K562 (cell line): ENCODE measurements at regions not wholly inside any gene's neighbourhood (a gene's known extent, or its start where the extent isn't known, plus 50 kb on each side); places are given as distances from the start of the nearest gene placed in this dataset.
A peak's percentile ranks its signal among the peaks of the same experiment; 100 is the strongest.

Source experiments
- ATAC-seq: fragments of 200-7000 bp; cut with Tn5 transposase; 3 replicates; pipeline ENCODE4 v1.9.1; 2020; ENCODE audit warnings: moderate library complexity
- BruUV-seq: library from RNA; stranded (reverse); fragments of 400-500 nt; replicated peaks from 2 replicates; lab custom pipeline; 2021; lab: Mats Ljungman, UMichigan
- CTCF ChIA-PET: fragments of 300-600 bp; formaldehyde crosslinking; extraction: SDS; loops from one replicate; lab custom pipeline; 2021; ENCODE audit warnings: low intra/inter-chr PET ratio; lab: Yijun Ruan, JAX
- POLR2A ChIA-PET: fragments of 300-600, 350-650 bp; sonication (Branson Sonifier 250); formaldehyde crosslinking; extraction: SDS; loops from one replicate; lab custom pipeline; 2021; ENCODE audit warnings: antibody characterized with exemption, inconsistent platforms; lab: Yijun Ruan, JAX
- DNase-seq, 4 experiments: peaks; one replicate each; pipeline versions ENCODE4 v3.0.0 to v3.0.0-alpha.2; 2011 to 2018; ENCODE audit warnings: low spot score in 3 of 4, mixed read lengths in 3 of 4; ENCODE audit errors: extremely low read depth in 1 of 4
- FAIRE-seq: peaks from 2 replicates; lab custom pipeline; 2011; peaks lifted over from hg19 to GRCh38; lab: Jason Lieb, UNC
- H2AFZ ChIP-seq: 2 replicates; pipeline ENCODE4 v1.6.0; 2011; ENCODE audit warnings: low read depth, low read length, control low read depth, inconsistent platforms
- H3K27ac ChIP-seq: fragments of 200-600 bp; 3 replicates; pipeline ENCODE4 v1.8.0; 2011; ENCODE audit warnings: low read depth, mild to moderate bottlenecking, control low read depth, inconsistent platforms, low read length, moderate library complexity, mixed read lengths; ENCODE audit errors: extremely low read depth
- H3K27me3 ChIP-seq, 2 experiments: fragments of 300-600 bp in 1 of 2; 2 replicates in 1 of 2; 3 replicates in 1 of 2; pipeline versions ENCODE4 v1.6.0 to v1.8.0; 2011; ENCODE audit warnings: inconsistent platforms in 2 of 2, low read length in 2 of 2, mild to moderate bottlenecking in 1 of 2, mixed read lengths in 1 of 2, moderate library complexity in 1 of 2; ENCODE audit not compliant: control insufficient read depth in 2 of 2, insufficient read depth in 2 of 2
- H3K36me3 ChIP-seq: fragments of 300-600 bp; 3 replicates; pipeline ENCODE4 v1.8.0; 2011; ENCODE audit warnings: mild to moderate bottlenecking, low read length, inconsistent platforms; ENCODE audit not compliant: control insufficient read depth, insufficient read depth
- H3K4me1 ChIP-seq, 2 experiments: fragments of 200-600 bp in 1 of 2; replicated peaks in 1 of 2; 2 replicates in 1 of 2; 3 replicates in 1 of 2; pipeline versions ENCODE4 v1.5.1 to v1.8.0; 2011; ENCODE audit warnings: inconsistent platforms in 2 of 2, low read length in 2 of 2, mild to moderate bottlenecking in 1 of 2, mixed read lengths in 1 of 2, moderate library complexity in 1 of 2; ENCODE audit not compliant: control insufficient read depth in 2 of 2, insufficient read depth in 2 of 2
- H3K4me2 ChIP-seq: 2 replicates; pipeline ENCODE4 v1.6.1; 2011; ENCODE audit warnings: low read length, control low read depth, inconsistent platforms, mixed read lengths; ENCODE audit not compliant: insufficient read depth
- H3K4me3 ChIP-seq: fragments of 200-600 bp; sonication (generic), shearing (Covaris generic); 2 replicates; pipeline ENCODE4 v1.5.1; 2016; ENCODE audit warnings: control low read depth, inconsistent platforms
- H3K79me2 ChIP-seq: fragments of 200-600 bp; 3 replicates; pipeline ENCODE4 v1.8.0; 2011; ENCODE audit warnings: low read length, inconsistent platforms; ENCODE audit not compliant: control insufficient read depth, insufficient read depth
- H3K9ac ChIP-seq, 2 experiments: 2 replicates each; pipeline versions ENCODE4 v1.6.0 to v1.6.1; 2011; ENCODE audit warnings: low read depth in 2 of 2, low read length in 2 of 2, control low read depth in 1 of 2, inconsistent platforms in 1 of 2, mild to moderate bottlenecking in 1 of 2, mixed read lengths in 1 of 2; ENCODE audit not compliant: insufficient read depth in 1 of 2
- H3K9me1 ChIP-seq: one replicate; pipeline ENCODE4 v1.6.0; 2011; ENCODE audit warnings: inconsistent platforms, mild to moderate bottlenecking, low read length, moderate library complexity; ENCODE audit not compliant: control insufficient read depth, insufficient read depth
- H3K9me3 ChIP-seq: replicated peaks from 2 replicates; pipeline ENCODE4 v1.5.1; 2011; ENCODE audit warnings: low read depth, low read length, inconsistent platforms; ENCODE audit not compliant: control insufficient read depth, insufficient read depth
- H4K20me1 ChIP-seq: replicated peaks from 2 replicates; pipeline ENCODE4 v1.6.1; 2011; ENCODE audit warnings: low read length, inconsistent platforms, mixed read lengths; ENCODE audit not compliant: control insufficient read depth, insufficient read depth
- DEAF1 ChIP-seq: fragments of 450-650 bp; formaldehyde crosslinking; IDR thresholded peaks from 2 replicates; pipeline ENCODE4 v1.4.0; 2020; ENCODE audit warnings: mild to moderate bottlenecking, moderate library complexity
- RBM25 ChIP-seq: fragments of 200-400 bp; formaldehyde crosslinking; IDR thresholded peaks from 2 replicates; pipeline ENCODE4 v1.6.1; 2018; ENCODE audit warnings: low read length, low read depth, moderate library complexity; ENCODE audit not compliant: severe bottlenecking
- WGBS: fragments of 100-300 bp; shearing (Covaris generic); methylation state at CpG from one replicate; pipeline ENCODE4 v1.1.6; 2016; ENCODE audit warnings: low coverage, mixed read lengths; ENCODE audit not compliant: insufficient coverage; ENCODE audit errors: missing lambda C conversion rate; 5-methylcytosine and 5-hydroxymethylcytosine counted together
- in situ Hi-C: fragments of 300-500 bp; cut with MboI; formaldehyde crosslinking; loops from 4 replicates; pipeline ENCODE4 v1.15.0; 2018; ENCODE audit warnings: inconsistent platforms, mixed read lengths
- intact Hi-C: fragments of 100-400 bp; cut with micrococcal nuclease; formaldehyde crosslinking; loops from 2 replicates; pipeline ENCODE4 v1.14.2; 2022

- H3K27ac ChIP-seq = no peak overlapping the region
- BruUV-seq = no TSS peak
- in situ Hi-C loops = no loop called here
- FAIRE-seq = no peak
- no peak overlapping the region for H3K9ac ChIP-seq
- POLR2A ChIA-PET = interaction anchor here (1.0 kb wide), 1 partner anchor 31 kb away, joined by 3 read pairs; no protein-coding TSS in a partner anchor
- no peak for DNase-seq
- no peaks in the 10 kb centered on the region for H3K9me1 ChIP-seq
- H3K9me3 ChIP-seq = no peaks in the 10 kb centered on the region
- WGBS = 6% methylated on average over 3 of the region's 3 CpGs
- no peak for ATAC-seq
- H3K79me2 ChIP-seq = no peaks in the 10 kb centered on the region
- no peak overlapping the region for H3K4me2 ChIP-seq
- no peaks in the 10 kb centered on the region for H3K36me3 ChIP-seq
- peak; percentile 80 for TF ChIP-seq RBM25
- no peak for TF ChIP-seq DEAF1 (CRISPR knock-in tag)
- TF ChIP-seq, all 486 proteins: peak for 1
- Histone ChIP-seq H3K4me3 (no peak overlapping the region), H4K20me1 (no peaks in the 10 kb centered on the region; the same call in 1 of the 2 replicates), H3K4me1 (peaks cover 0 to 16% of the 10 kb centered on the region in 2 experiments; a peak in 3 of 5 replicates), H2AFZ (no peak overlapping the region), H3K27me3 (peaks cover 0 to 40% of the 10 kb centered on the region in 2 experiments; a peak in 2 of 5 replicates)
- intact Hi-C loops = loop anchor here (2.0 kb wide), 1 partner anchor 39 kb away; no protein-coding TSS in a partner anchor
- CTCF ChIA-PET = no interaction called here
Observed at GRCh38 chr15:89397653-89398023, 63.0 kb upstream of the POLG start.
